PFSK-1 (cell line): ENCODE measurements at regions not wholly inside any gene's neighbourhood (a gene's known extent, or its start where the extent isn't known, plus 50 kb on each side); places are given as distances from the start of the nearest gene placed in this dataset.

Source experiments
- FOXP2 ChIP-seq: optimal IDR thresholded peaks from 2 replicates; pipeline ENCODE3; 2011; ENCODE audit warnings: borderline replicate concordance, control low read depth, inconsistent platforms; ENCODE audit not compliant: insufficient read depth; ENCODE audit errors: extremely low read length, extremely low read depth
- POLR2AphosphoS5 ChIP-seq: IDR thresholded peaks from 2 replicates; pipeline ENCODE4 v1.6.1; 2012; ENCODE audit warnings: low read depth, mild to moderate bottlenecking, control low read depth, low read length, moderate library complexity
- SIN3A ChIP-seq: IDR thresholded peaks from 2 replicates; pipeline ENCODE4 v1.6.1; 2012; ENCODE audit warnings: mild to moderate bottlenecking, low read length, moderate library complexity, borderline replicate concordance; ENCODE audit not compliant: insufficient read depth
- TF ChIP-seq, protein P1 (sequence below), 2 experiments: IDR thresholded peaks; 2 replicates each; pipeline versions ENCODE4 v1.6.1 to v1.8.0; 2011 to 2012; ENCODE audit warnings: low read depth in 2 of 2, low read length in 2 of 2, control low read depth in 1 of 2, inconsistent platforms in 1 of 2, mild to moderate bottlenecking in 1 of 2, moderate library complexity in 1 of 2; ENCODE audit not compliant: insufficient read depth in 1 of 2

DNA sequence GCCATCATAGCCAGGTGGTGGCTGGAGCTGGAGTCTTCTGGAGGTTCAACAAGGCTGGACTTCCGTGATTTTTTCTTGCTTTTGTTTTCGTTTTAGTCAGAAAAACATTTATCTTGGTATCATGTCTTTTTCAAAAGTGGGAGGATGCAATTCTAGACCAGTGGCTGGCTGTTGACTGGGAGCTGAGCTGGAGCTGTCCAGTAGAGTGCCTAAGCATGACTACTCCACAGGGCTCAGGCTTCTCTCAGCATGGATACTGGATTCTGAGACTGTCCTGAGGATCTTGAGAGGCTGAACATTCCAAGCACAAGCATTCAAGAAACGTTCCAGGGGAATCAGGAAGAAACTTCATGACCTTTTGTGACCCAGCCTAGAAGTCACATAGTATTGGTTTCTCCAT is 598.1 kb downstream of the MID1IP1 start:
- TF ChIP-seq, protein P1, sequence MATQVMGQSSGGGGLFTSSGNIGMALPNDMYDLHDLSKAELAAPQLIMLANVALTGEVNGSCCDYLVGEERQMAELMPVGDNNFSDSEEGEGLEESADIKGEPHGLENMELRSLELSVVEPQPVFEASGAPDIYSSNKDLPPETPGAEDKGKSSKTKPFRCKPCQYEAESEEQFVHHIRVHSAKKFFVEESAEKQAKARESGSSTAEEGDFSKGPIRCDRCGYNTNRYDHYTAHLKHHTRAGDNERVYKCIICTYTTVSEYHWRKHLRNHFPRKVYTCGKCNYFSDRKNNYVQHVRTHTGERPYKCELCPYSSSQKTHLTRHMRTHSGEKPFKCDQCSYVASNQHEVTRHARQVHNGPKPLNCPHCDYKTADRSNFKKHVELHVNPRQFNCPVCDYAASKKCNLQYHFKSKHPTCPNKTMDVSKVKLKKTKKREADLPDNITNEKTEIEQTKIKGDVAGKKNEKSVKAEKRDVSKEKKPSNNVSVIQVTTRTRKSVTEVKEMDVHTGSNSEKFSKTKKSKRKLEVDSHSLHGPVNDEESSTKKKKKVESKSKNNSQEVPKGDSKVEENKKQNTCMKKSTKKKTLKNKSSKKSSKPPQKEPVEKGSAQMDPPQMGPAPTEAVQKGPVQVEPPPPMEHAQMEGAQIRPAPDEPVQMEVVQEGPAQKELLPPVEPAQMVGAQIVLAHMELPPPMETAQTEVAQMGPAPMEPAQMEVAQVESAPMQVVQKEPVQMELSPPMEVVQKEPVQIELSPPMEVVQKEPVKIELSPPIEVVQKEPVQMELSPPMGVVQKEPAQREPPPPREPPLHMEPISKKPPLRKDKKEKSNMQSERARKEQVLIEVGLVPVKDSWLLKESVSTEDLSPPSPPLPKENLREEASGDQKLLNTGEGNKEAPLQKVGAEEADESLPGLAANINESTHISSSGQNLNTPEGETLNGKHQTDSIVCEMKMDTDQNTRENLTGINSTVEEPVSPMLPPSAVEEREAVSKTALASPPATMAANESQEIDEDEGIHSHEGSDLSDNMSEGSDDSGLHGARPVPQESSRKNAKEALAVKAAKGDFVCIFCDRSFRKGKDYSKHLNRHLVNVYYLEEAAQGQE (IDR thresholded peaks at IDR 0.05; ENCODE audit: insufficient read depth in 1 of 2, low read depth in 2 of 2, low read length in 2 of 2), result peak in 1 of 2 experiments; percentile 72; a peak in 2 of 4 replicates
- TF ChIP-seq FOXP2 (no peak), SIN3A (no peak), POLR2AphosphoS5 (no peak)
